Chondrocyte (in vitro differentiated cells): ENCODE measurements at regions not wholly inside any gene's neighbourhood (a gene's known extent, or its start where the extent isn't known, plus 50 kb on each side); places are given as distances from the start of the nearest gene placed in this dataset.

ENCODE experiments used
- DNase-seq: peaks from one replicate; pipeline ENCODE4 v3.0.0; 2021; ENCODE audit warnings: mixed read lengths, low spot score
- H3K27ac Mint-ChIP-seq: one replicate; pipeline ENCODE4 v1.8.0; 2021; ENCODE audit warnings: mild to moderate bottlenecking, moderate library complexity, mixed read lengths; ENCODE audit not compliant: unreplicated experiment
- H3K27me3 Mint-ChIP-seq: 2 replicates; pipeline ENCODE4 v1.8.0; 2021; ENCODE audit warnings: low read depth, mixed read lengths
- H3K36me3 Mint-ChIP-seq: 2 replicates; pipeline ENCODE4 v1.8.0; 2021; ENCODE audit warnings: low read depth, mixed read lengths
- H3K4me1 Mint-ChIP-seq: 2 replicates; pipeline ENCODE4 v1.8.0; 2021; ENCODE audit warnings: low read depth, mild to moderate bottlenecking, mixed read lengths
- H3K4me3 Mint-ChIP-seq: one replicate; pipeline ENCODE4 v1.8.0; 2021; ENCODE audit warnings: mild to moderate bottlenecking, moderate library complexity, mixed read lengths; ENCODE audit not compliant: unreplicated experiment
- H3K9me3 Mint-ChIP-seq: 2 replicates; pipeline ENCODE4 v1.8.0; 2021; ENCODE audit warnings: low read depth, mixed read lengths
- CTCF ChIP-seq: fragments of 200-600 bp; sonication (generic); IDR thresholded peaks from 2 replicates; pipeline ENCODE4 v1.5.0; 2021; ENCODE audit warnings: antibody characterized with exemption, mild to moderate bottlenecking, moderate library complexity

- no peaks in the 10 kb centered on the region for H3K4me1 Mint-ChIP-seq
Observed at GRCh38 chr18:66066191-66066590, 315.4 kb downstream of the CDH7 start.

GRCh38 chr18:66048406-66048805 lies 297.6 kb downstream of the CDH7 start:
- no peaks in the 10 kb centered on the region for H3K9me3 Mint-ChIP-seq
- H3K27ac Mint-ChIP-seq = no peak overlapping the region
- H3K36me3 Mint-ChIP-seq = no peaks in the 10 kb centered on the region
- H3K27me3 Mint-ChIP-seq = no peaks in the 10 kb centered on the region
- no peak for TF ChIP-seq CTCF
- no peak overlapping the region for H3K4me3 Mint-ChIP-seq
- H3K4me1 Mint-ChIP-seq = no peaks in the 10 kb centered on the region
- DNase-seq = no peak

More at GRCh38 chr18:66066191-66066590, 315.4 kb downstream of the CDH7 start:
- Mint-ChIP-seq H3K4me3 (no peak overlapping the region), H3K27ac (no peak overlapping the region), H3K9me3 (peaks cover 4% of the 10 kb centered on the region), H3K36me3 (no peaks in the 10 kb centered on the region), H3K27me3 (no peaks in the 10 kb centered on the region)
- TF ChIP-seq CTCF = no peak
- no peak for DNase-seq

DNA sequence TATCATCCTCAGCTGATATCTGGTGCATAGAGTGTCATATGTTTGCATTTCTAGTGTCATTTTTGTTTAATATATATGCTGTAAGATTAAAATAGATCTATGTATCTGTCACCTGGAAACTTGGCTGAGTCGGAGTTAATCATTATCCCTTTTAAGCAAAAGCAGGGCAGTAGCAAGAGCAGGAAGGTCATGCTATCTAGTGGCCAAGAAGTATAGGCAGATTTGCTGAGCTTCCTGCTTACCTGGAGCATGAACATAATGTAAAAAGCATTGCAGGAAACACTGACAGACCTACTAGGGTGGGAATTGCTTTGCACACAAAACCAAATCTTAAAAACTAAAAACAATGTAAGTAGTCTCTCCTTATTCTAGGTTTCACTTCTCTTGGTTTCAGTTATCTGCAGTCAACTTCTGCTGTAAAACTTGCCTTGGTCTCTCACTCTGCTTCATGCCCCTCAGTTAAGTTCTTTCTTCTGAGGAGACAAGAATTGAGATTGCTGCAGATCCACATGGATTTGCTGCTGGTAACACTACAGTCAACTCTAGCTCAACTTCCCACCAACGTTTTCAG lies 295.3 kb downstream of the CDH7 start:
- Mint-ChIP-seq H3K27ac (no peak overlapping the region), H3K4me3 (no peak overlapping the region), H3K9me3 (no peaks in the 10 kb centered on the region), H3K4me1 (no peaks in the 10 kb centered on the region), H3K27me3 (no peaks in the 10 kb centered on the region), H3K36me3 (no peaks in the 10 kb centered on the region)
- no peak for TF ChIP-seq CTCF
- DNase-seq = no peak

- no peak for DNase-seq
- Mint-ChIP-seq H3K4me1 (no peaks in the 10 kb centered on the region), H3K9me3 (peaks cover 3% of the 10 kb centered on the region), H3K36me3 (no peaks in the 10 kb centered on the region), H3K27ac (no peak overlapping the region), H3K4me3 (no peak overlapping the region), H3K27me3 (no peaks in the 10 kb centered on the region)
- no peak for TF ChIP-seq CTCF
Observed at GRCh38 chr18:66043009-66043408, 292.2 kb downstream of the CDH7 start.

DNA sequence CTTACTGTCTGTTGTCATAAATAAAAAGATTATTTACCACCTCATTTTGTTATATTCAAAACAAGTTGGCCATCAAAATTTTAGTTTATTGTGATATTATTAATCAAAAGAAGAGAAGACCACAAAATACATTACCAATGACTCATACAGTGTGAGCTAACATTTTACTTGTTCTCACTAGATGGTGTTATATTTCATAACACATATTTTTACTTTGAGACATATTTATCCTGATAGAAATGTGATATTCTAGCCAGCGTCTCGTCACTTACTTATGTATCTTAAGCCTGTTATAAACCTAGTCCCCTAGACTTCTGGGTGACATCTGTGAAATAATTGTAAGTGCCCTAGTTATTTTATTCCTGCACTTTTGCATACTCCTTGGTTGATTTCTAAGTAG lies 263.2 kb downstream of the CDH7 start:
- Mint-ChIP-seq H3K36me3 (no peaks in the 10 kb centered on the region), H3K27ac (no peak overlapping the region), H3K9me3 (peaks cover 4% of the 10 kb centered on the region), H3K27me3 (peaks cover 7% of the 10 kb centered on the region), H3K4me1 (peaks cover 2% of the 10 kb centered on the region), H3K4me3 (no peak overlapping the region)
- TF ChIP-seq CTCF = no peak
- DNase-seq = no peak
